GM19239 (cell line): ENCODE measurements at regions not wholly inside any gene's neighbourhood (a gene's known extent, or its start where the extent isn't known, plus 50 kb on each side); places are given as distances from the start of the nearest gene placed in this dataset.

Experiments
- DNase-seq: peaks from one replicate; pipeline ENCODE4 v3.0.0; 2011; ENCODE audit warnings: low spot score; ENCODE audit not compliant: insufficient read length
- FAIRE-seq: peaks from 2 replicates; lab custom pipeline; 2011; peaks lifted over from hg19 to GRCh38; lab: Jason Lieb, UNC

DNA sequence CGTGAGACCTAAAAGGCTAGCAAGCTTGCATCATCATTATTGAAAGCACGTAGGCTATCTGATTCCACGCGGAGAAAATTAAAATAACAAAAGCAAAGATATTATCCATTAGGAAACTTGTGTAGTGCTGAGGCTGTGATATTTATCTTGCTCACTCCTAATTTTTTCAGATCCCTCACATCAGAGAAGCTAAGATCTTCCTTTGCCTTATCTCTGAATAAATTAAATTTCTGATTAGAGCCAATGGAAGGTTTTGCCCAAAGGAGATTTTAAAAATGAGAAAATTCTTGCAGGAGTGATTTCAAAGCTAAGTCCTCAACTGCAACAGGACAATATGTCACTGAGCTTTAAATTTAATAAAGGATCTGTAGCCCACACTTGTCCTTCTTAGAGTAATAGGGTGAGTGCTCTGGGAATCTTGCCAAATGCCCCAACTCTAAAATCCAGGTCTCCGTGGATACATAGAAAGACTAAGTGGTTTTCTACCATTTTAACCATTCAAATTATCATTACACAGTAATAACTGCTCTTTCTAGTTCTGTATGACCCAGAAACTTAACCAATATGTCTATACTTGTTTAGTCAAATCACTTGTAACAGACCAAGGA is 295.0 kb downstream of the CAAP1 start:
- DNase-seq (no peak), FAIRE-seq (no peak)

DNA sequence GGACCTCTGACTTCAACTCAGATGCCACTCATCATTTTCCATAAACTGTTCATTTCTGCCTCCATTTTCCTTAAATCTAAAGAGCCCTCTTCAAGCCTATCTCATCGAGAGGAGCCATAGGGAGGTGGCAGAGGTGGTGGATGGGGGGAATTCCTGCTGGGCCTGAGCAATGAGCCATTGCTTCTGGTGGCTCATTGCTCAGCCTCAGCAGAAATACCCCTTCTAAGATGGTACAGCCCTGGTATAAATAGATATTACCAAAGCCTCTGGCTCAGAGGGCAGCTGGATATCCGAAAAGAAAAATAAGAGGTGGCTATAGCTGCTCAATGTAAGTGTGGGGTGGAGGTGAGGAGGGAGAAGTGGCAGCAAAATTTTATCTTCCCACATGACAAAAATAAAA is 313.5 kb downstream of the CAAP1 start:
- FAIRE-seq (no peak), DNase-seq (no peak)

DNA sequence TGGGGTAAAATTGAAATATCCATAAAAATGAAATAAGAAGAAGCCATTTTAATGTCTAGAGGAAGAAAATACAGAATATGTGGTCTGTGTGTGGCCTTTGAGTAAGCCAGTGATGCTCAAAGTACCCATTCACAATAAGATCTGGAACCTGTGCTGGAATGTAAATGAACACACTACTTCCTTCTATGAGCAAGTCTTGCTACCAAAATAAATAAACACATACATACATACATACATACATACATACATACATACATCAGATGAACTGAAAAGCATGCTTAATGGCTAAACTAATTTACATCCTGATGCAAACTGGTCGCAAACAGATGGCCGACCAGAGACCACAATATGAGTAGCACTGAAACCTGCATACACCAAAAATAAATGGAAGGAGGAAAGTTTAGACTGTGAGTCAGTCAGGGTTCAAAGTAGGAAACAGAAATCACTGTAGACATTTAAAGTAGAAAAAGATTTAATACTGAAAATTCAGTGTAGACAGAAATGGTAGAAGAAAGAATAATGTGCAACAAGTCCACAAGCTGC is 317.6 kb downstream of the CAAP1 start:
- FAIRE-seq (no peak), DNase-seq (no peak)

DNA sequence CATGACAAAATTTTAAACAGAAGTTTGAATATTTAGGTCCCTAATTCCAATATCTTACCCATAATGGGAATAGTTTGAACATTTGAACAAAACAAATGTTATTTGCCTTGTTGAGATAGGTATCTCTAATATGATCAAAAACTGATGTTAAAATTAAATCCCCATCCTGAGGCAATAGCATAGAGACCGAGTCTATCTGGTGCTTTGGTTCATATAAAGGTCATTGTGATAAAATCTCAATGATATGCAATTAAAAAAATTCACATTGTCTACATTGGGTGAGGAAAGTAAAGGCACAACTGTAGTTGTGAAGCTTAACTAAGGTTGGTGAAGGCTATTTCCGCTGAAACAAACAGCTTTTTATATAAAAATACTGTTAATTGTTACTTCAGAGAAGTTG is 318.3 kb downstream of the CAAP1 start:
- FAIRE-seq (no peak), DNase-seq (no peak)

DNA sequence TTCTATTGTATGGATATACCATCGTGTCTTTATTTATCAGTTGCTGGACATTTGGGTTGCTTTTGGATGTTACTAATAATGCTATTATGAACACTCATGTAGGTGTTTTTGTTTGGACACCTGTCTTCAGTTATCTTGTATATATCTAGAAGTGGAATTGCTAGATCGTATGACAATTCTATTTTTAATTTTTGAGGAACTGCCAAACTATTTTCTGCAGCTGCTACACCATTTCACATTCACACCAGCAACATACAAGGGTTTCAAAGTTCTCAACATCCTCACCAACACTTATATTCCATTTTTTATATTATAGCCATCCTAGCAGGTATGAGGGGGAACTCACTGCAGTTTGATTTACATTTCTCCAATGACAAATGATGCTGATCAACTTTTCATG is 324.6 kb downstream of the CAAP1 start:
- DNase-seq (no peak), FAIRE-seq (no peak)

DNA sequence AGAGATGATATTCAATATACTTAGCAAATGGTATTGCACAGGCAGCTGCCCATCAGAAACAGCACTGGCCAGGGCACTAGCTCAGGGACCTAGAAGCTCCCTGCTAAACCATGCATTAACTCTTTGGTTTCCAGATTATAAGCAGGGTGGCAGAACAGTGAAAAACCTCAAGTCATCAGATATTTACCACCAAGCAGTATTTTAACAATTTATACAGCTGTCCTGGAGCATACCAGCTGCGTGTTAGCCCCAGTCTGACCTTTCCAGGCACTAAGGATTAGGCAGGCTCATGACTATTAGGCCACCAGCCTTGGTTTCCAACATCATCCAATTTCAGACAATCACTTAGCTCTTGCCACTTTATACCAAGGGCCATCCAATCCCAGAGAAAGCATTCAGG is 326.5 kb downstream of the CAAP1 start:
- no peak for DNase-seq
- no peak for FAIRE-seq

DNA sequence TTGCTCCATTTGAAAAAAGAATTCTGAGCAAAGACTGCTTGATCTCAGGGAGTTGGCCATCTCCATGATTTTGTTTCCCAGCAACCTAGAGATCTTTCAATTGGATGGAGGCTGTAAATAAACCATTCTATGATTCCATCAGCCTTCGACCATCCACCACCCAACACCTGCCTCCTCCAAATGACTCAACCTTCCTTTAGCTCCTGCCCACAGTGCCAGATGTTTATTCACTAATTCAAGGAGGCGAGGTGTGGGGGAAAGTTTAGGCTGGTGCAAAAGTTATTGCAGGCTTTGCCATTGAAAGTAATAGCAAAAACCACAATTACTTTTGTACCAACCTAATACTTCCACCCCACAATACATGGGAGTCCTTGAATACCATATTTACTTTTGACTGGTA is 327.5 kb downstream of the CAAP1 start:
- DNase-seq (no peak), FAIRE-seq (no peak)

DNA sequence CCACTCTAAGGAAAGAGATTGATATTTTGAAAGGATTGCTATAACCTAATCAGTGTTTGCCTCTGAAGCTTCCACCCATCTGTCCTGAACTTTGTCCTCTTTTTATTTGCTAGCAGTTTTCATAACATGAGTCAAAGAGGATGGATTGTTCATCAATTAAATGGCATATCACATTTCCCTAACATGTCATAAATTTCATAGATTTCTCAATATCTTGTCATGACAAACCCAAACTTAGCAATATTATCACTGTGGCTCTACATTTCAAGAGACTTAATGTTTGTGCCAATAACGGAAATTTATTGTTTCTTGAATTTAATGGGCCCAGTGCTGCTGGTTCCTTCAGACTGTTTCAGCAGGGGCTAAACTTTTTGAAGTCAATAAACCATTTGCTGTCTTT is 330.3 kb downstream of the CAAP1 start:
- no peak for FAIRE-seq
- DNase-seq = no peak

DNA sequence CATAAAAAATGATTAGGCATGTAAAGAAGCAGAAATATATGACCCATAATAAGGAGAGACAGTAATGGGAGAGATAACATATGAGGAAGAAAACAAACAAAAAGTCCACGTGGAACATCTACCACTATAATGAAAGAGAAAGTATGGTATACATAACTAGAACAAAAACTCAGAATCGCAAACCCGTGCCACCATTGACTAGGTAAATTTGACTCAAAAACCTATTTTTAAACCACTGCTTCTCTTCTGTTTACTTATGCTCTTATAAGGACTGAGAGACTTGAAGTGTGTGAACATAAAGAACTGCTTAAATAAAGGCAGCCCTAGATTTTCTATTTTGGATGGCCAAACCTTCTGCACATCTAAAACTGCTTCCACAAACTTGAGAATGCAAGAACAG is 330.7 kb downstream of the CAAP1 start:
- FAIRE-seq (no peak), DNase-seq (no peak)

DNA sequence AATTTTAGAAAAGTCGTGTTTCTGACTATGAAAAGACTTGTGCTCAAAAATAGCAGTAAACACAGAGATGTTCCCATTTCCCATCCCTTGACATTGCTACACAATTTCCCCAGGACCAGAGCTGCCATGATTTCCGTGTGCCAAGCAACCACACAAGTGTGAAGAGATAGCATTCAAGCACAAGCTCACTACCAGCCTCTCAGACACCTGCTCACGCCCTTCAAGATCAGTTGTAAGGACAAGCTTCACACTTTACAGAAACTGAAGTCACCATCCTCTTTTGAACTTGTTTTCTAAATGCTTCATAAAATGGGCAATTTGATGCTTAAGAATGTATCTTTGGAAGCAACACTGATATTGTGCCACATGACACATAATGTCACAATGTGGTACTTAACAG is 333.1 kb downstream of the CAAP1 start:
- DNase-seq (no peak), FAIRE-seq (no peak)

DNA sequence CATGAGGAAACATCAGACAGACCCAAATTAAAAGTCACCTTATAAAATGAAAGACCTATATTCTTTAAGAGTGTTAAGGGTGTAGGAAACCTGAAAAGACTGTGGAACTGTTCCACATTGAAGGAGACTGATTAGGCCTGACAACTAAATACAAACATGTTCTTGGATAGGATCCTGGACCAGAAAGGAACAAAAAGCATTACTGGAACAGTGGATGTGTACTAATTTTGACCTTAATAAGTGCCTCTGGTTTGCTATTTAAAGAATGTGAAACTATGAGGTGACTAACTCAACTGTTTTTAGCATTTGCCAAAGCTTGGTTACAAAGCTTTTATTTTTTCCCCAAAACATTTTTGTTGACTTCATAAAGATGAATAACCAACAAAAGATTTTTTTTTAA is 340.6 kb downstream of the CAAP1 start:
- FAIRE-seq (no peak), DNase-seq (no peak)

DNA sequence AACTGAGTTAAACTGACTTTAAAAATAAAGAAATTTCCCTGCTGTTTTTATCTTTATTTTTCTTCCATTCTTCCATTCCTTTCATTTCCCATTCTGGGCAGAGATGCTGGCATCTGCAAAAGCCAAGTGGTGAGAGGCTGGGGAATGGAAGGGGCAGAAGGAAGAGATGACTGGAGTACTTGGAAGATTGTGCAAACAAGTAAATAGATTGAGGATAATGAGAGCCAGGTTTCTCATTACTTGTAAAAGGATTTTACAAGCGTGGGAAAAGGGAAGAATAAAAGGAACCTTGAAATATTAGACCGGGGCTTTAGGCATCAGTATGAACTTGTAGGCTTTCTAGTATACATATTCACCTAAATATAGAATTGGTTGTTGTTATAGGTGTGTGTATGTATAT is 341.2 kb downstream of the CAAP1 start:
- FAIRE-seq (no peak), DNase-seq (no peak)

DNA sequence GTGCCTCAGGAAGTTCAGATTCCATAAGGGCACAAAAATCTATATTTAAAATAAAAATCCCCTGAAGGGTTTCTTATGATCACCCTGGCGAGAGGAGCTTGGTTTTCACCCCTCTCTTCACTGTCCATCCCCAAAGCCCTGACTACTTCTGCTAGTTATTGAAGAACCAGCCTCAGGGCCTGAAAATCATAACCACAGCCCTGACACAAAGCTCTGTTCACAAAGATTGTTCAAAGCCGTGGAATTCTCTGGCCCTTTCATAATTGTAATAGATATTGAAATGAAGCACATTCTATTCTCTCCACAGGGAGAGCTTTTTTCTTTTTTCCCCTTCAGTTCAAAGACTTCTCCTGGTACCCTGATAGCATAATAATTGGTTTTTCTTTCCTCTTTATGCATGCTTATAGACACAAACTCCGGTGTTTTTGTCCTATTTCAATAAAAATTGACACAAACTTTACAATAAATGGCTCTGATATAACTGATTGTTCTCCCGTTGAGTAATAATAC is 343.8 kb downstream of the CAAP1 start:
- no peak for FAIRE-seq

DNA sequence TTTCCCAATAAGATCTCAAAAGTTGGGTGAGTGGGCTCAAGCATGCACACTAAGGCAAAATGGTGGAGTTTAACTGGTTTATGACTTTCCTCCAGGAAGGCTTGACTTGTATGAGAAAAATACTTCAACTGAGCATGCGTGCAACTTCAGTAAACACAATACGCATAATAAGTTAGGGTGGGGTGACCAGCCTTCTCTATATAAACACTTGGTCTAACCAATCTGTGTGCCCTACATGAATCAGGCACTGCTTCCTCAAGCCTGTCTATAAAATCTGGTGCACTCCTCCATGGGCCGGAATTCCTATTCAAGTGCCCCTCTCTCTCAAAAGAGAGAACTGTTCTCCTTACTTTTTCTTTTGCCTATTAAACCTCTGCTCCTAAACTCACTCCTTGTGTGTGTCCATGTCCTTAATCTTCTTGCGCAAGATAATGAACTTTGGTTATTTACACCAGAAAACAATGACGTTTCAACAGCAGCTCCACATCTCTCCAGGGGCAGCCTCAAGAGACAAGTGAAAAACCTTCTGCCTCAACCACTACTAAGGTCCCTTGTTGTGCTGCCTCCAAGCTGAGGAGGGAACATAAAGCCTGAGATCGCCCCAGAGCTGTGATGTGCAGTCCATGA is 352.6 kb downstream of the CAAP1 start:
- DNase-seq (no peak), FAIRE-seq (no peak)

More for the DNA sequence above, 343.8 kb downstream of the CAAP1 start:
- no peak for DNase-seq

DNA sequence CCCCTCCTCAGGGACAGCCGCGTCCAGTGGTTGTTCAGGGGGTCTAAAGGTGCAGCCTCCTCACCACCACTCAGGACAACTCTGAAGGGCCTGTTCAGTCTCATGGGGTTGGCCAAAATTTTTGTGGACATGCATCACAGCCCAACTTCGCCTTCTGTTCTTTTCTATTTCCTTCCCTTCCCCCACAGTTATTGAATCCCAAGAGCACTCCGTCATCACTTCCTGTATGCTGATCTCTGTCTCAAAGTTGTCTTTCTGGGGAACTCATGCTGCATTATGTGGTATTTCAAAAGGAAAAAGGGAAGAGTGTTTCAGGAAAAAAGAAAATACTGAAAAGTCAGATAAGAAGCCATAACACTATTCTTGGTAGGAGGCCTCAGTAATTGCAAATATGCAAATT is 355.4 kb downstream of the CAAP1 start:
- no peak for DNase-seq
- no peak for FAIRE-seq

DNA sequence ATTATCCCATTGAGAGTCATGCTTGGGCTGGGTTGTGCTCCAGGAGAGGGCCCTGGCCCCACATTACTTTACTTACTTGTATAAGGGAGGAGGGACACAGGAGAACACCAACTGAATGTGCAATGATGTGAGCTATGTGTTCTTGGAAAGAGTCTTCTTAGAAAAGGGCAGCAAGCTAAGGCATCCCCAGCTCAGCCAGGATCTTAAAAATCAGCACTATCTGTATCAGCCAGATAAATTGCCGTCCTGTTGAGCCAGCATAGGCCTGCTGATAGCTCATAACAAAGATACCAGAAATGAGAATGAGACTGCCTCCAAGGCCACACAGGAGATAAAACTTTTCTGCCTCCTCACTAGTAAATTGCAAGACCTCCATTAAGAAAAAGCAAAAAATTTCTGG is 357.5 kb downstream of the CAAP1 start:
- no peak for FAIRE-seq
- DNase-seq = no peak

DNA sequence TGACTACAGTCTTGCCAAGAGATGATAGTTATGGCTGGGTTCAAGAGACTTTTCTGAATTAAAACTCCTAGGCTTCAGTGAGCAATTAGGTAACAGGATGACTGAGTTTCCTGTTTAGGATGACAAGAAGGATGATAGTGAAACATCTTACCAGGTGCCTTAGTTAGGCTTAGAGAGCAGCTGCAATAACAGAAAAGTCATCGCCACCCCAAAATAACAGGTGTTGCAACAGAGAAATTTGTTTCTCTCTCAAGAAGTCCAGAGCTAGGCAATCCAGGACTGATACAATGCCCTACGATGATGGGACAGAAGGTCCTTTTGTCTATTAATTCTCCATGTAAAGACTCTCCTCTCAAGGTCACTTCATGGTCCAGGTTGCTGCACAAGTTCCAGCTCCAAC is 361.8 kb downstream of the CAAP1 start:
- FAIRE-seq (no peak), DNase-seq (no peak)

DNA sequence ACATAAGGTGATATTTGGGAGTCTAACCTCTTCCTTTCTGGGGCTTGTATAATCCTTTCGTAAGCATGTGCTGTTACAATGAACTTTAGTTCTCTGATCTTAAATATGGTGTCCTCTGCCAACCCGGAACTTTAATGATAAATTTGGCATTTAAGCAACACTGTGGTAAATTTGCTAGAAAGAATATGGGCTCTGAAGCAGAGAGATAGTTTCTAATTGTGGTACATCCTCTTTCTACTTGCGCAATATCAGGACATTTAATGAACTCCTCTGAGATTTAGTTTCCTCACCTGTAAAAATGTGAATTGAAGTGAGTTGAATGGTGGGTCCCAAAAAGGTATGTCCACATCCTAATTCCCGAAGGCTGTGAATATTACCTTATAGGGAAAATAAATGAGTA is 364.7 kb downstream of the CAAP1 start:
- FAIRE-seq (no peak), DNase-seq (no peak)

DNA sequence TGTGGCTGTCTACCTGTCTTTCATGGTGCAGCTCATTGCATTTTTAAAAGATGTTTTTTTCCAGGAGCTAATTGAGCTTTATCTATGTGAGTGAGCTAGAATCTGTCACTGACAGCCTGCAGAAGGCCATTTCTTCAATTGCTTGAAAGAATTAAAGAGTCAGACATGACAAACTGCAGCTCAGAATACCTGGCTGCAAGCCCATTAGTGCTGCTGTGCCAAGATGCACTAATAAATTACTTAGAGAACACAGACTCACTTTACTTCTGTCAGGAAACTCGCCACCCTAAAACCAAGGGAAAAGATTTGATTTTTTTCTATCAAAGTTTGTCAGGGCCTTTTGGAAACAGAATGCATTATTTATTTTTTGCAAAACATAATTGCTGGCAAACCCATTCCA is 368.3 kb downstream of the CAAP1 start:
- DNase-seq = no peak

DNA sequence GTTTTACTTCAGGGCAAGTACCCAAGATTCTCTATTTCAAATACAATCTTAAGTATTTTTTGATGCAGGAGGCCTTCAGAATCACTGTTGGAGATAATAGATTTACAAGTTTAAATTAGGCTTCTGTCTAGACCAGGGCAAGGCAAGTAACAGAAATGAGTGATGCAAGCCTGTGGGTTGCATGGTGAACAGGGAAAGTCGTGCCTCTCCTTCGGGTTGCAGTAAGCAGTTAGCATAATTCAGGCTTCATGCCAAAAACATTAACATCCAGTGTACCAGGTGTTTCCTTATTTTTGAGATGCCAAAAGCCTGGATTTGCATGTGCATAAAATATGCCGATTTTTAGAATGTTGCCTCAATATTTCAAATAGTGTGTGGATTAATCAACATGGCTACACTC is 369.0 kb downstream of the CAAP1 start:
- DNase-seq (no peak), FAIRE-seq (no peak)

More for the DNA sequence above, 368.3 kb downstream of the CAAP1 start:
- no peak for FAIRE-seq

DNA sequence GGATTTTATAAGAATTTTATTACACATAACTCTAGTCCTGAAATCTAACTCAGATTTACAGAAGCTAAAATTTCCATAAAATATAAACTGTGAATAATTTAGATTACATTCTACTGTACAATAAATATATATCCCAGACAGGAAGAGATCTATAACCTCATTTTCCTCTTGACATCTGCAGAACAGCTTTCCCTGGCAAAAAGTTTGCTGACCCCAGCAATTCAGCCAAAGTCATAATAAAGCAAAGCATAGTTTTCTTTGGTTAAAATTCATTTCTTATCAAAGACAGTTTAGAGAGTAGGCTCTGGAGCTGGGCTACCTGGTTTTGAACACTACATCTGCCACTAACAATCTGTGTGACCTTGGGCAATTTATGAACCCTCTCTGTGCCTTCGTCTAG is 372.5 kb downstream of the CAAP1 start:
- DNase-seq (no peak), FAIRE-seq (no peak)

DNA sequence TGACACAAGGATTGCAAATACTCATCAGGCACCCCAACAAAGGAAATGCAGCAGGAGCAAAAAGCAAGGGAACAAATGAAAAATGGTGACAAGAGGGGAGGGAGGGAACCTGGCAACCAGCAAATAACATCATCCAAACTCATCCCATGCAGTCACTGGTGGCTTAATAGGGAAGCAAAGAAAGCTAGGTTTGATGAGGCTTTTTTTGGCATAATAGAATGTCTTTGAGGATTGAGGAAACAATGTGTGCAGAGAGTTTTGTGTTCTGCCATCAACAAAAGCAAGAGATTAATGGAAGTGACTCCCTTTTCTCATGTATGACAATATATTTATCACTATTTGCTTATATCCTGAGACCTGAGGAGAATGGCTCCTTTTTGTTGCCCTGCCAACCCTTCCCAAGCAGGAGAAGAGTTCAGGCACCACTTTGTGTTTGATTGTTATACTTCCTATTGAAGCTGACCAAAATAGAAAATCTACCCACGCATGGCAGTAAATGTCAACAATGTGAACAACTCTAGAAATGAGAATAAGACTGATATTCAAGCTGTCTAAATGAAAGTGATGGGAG is 375.7 kb downstream of the CAAP1 start:
- FAIRE-seq = no peak
- DNase-seq = no peak
